Mucosa of descending colon (tissue), 3 donors: ENCODE measurements at regions not wholly inside any gene's neighbourhood (a gene's known extent, or its start where the extent isn't known, plus 50 kb on each side); places are given as distances from the start of the nearest gene placed in this dataset.

Source experiments
- ATAC-seq: fragments of 200-7000 bp; cut with Tn5 transposase; one replicate; pipeline ENCODE4 v1.9.1; 2020; ENCODE audit warnings: mild to moderate bottlenecking, moderate library complexity
- DNase-seq, 3 donors: peaks; one replicate each; pipeline ENCODE4 v3.0.0-alpha.2; 2020
- H3K36me3 ChIP-seq: fragments of 200-600 bp; one replicate; pipeline ENCODE4 v1.8.0; 2021; ENCODE audit warnings: low read depth, mild to moderate bottlenecking
- H3K4me1 ChIP-seq: fragments of 200-600 bp; one replicate; pipeline ENCODE4 v1.8.0; 2021; ENCODE audit warnings: low read depth, mild to moderate bottlenecking
- H3K4me3 ChIP-seq: fragments of 200-600 bp; one replicate; pipeline ENCODE4 v1.8.0; 2021; ENCODE audit warnings: mild to moderate bottlenecking
- H3K9me3 ChIP-seq: fragments of 200-600 bp; one replicate; pipeline ENCODE4 v1.8.0; 2021; ENCODE audit warnings: mild to moderate bottlenecking
- CTCF ChIP-seq: fragments of 200-600 bp; IDR thresholded peaks from one replicate; pipeline ENCODE4 v1.8.0; 2022; ENCODE audit warnings: antibody characterized with exemption, mild to moderate bottlenecking
- intact Hi-C, 2 donors: fragments of 100-400 bp; cut with DNase I in 1 of 2; cut with micrococcal nuclease in 1 of 2; formaldehyde crosslinking; loops; one replicate each; pipeline versions ENCODE4 v1.11.0 to v1.11.1; 2022; cut with DNase I, micrococcal nuclease
- donor health status: DM: no; HTN: no; CAD: no; lungs with moderate emphysema.
- donor health status: DM: no; HTN: no; CAD: no.
- donor health status: DM: no; HTN: yes; CAD: no.

- Histone ChIP-seq H3K36me3 (no peaks in the 10 kb centered on the region), H3K4me1 (peaks cover 5% of the 10 kb centered on the region), H3K4me3 (no peak overlapping the region), H3K9me3 (no peaks in the 10 kb centered on the region)
- intact Hi-C loops: no loop called here
- no peak for TF ChIP-seq CTCF
- ATAC-seq (no peak), DNase-seq (no peak)
Observed at GRCh38 chr15:37767841-37768455, 166.5 kb upstream of the TMCO5A start.

GRCh38 chr15:37771465-37771864 lies 163.0 kb upstream of the TMCO5A start:
- Histone ChIP-seq H3K9me3 (no peaks in the 10 kb centered on the region), H3K4me1 (no peaks in the 10 kb centered on the region), H3K4me3 (no peak overlapping the region), H3K36me3 (no peaks in the 10 kb centered on the region)
- no peak for TF ChIP-seq CTCF
- ATAC-seq (no peak), DNase-seq (no peak)
- intact Hi-C loops: no loop called here

- Histone ChIP-seq H3K4me3 (no peak overlapping the region), H3K36me3 (no peaks in the 10 kb centered on the region), H3K4me1 (no peaks in the 10 kb centered on the region), H3K9me3 (no peaks in the 10 kb centered on the region)
- intact Hi-C loops: no loop called here
- ATAC-seq: no peak
- no peak for DNase-seq
- no peak for TF ChIP-seq CTCF
Observed at GRCh38 chr15:37773111-37773860, 161.2 kb upstream of the TMCO5A start.

- Histone ChIP-seq H3K36me3 (no peaks in the 10 kb centered on the region), H3K9me3 (no peaks in the 10 kb centered on the region), H3K4me1 (no peaks in the 10 kb centered on the region), H3K4me3 (no peak overlapping the region)
- DNase-seq (no peak), ATAC-seq (no peak)
- TF ChIP-seq CTCF: no peak
- intact Hi-C loops: no loop called here
Observed at GRCh38 chr15:37774961-37775360, 159.5 kb upstream of the TMCO5A start.

GRCh38 chr15:37777006-37777405 lies 157.4 kb upstream of the TMCO5A start:
- Histone ChIP-seq H3K9me3 (no peaks in the 10 kb centered on the region), H3K4me1 (no peaks in the 10 kb centered on the region), H3K36me3 (no peaks in the 10 kb centered on the region), H3K4me3 (no peak overlapping the region)
- intact Hi-C loops: no loop called here
- TF ChIP-seq CTCF: no peak
- DNase-seq (no peak), ATAC-seq (no peak)
